Endodermal cell (in vitro differentiated cells): ENCODE measurements at regions not wholly inside any gene's neighbourhood (a gene's known extent, or its start where the extent isn't known, plus 50 kb on each side); places are given as distances from the start of the nearest gene placed in this dataset.

ENCODE experiments used
- DNase-seq: peaks from one replicate; pipeline ENCODE4 v3.0.0-alpha.2; 2017
- H3K27ac ChIP-seq: 2 replicates; pipeline ENCODE4 v1.5.1; 2013; ENCODE audit warnings: mild to moderate bottlenecking, low read depth, low read length, moderate library complexity
- H3K27me3 ChIP-seq: 2 replicates; pipeline ENCODE4 v1.6.1; 2013; ENCODE audit warnings: mild to moderate bottlenecking, low read length, moderate library complexity; ENCODE audit not compliant: insufficient read depth, control insufficient read depth, poor library complexity, severe bottlenecking
- H3K36me3 ChIP-seq: 2 replicates; pipeline ENCODE4 v1.7.0; 2013; ENCODE audit warnings: mild to moderate bottlenecking, low read length, moderate library complexity; ENCODE audit not compliant: control insufficient read depth, insufficient read depth
- H3K4me1 ChIP-seq: one replicate; pipeline ENCODE4 v1.7.0; 2013; ENCODE audit warnings: low read length; ENCODE audit not compliant: control insufficient read depth, insufficient read depth
- H3K4me3 ChIP-seq: 2 replicates; pipeline ENCODE4 v1.5.1; 2013; ENCODE audit warnings: mild to moderate bottlenecking, low read length, moderate library complexity
- H3K9ac ChIP-seq: 2 replicates; pipeline ENCODE4 v1.6.1; 2013; ENCODE audit warnings: mild to moderate bottlenecking, low read length, moderate library complexity; ENCODE audit not compliant: poor library complexity, severe bottlenecking; ENCODE audit errors: extremely low read depth
- H3K9me3 ChIP-seq: 2 replicates; pipeline ENCODE4 v1.6.1; 2013; ENCODE audit warnings: mild to moderate bottlenecking, low read length, moderate library complexity; ENCODE audit not compliant: control insufficient read depth
- H3K27ac Mint-ChIP-seq: 2 replicates; pipeline ENCODE4 v1.8.0; 2020; ENCODE audit warnings: mixed read lengths
- H3K27me3 Mint-ChIP-seq: 2 replicates; pipeline ENCODE4 v1.8.0; 2021; ENCODE audit warnings: mild to moderate bottlenecking, mixed read lengths; ENCODE audit not compliant: insufficient read depth
- H3K36me3 Mint-ChIP-seq: 2 replicates; pipeline ENCODE4 v1.8.0; 2020; ENCODE audit warnings: low read depth, mixed read lengths
- H3K4me1 Mint-ChIP-seq: 2 replicates; pipeline ENCODE4 v1.8.0; 2020; ENCODE audit warnings: mixed read lengths
- H3K4me3 Mint-ChIP-seq: 2 replicates; pipeline ENCODE4 v1.8.0; 2020; ENCODE audit warnings: mild to moderate bottlenecking, moderate library complexity, mixed read lengths
- H3K9me3 Mint-ChIP-seq: 2 replicates; pipeline ENCODE4 v1.8.0; 2020; ENCODE audit warnings: mild to moderate bottlenecking, mixed read lengths
- WGBS, 2 experiments: methylation state at CpG; one replicate each; pipeline versions ENCODE4 v1.1.5 to v1.1.7; 2013; ENCODE audit warnings: missing lambda C conversion rate in 2 of 2, mixed read lengths in 1 of 2; ENCODE audit not compliant: insufficient coverage in 1 of 2, insufficient read length in 1 of 2; 5-methylcytosine and 5-hydroxymethylcytosine counted together
- TF ChIP-seq, protein P1 (sequence below): fragments of 200-600 bp; sonication (generic); conservative IDR thresholded peaks from 2 replicates; pipeline ENCODE4 v1.5.0; 2021; ENCODE audit warnings: antibody characterized with exemption, mild to moderate bottlenecking

DNA sequence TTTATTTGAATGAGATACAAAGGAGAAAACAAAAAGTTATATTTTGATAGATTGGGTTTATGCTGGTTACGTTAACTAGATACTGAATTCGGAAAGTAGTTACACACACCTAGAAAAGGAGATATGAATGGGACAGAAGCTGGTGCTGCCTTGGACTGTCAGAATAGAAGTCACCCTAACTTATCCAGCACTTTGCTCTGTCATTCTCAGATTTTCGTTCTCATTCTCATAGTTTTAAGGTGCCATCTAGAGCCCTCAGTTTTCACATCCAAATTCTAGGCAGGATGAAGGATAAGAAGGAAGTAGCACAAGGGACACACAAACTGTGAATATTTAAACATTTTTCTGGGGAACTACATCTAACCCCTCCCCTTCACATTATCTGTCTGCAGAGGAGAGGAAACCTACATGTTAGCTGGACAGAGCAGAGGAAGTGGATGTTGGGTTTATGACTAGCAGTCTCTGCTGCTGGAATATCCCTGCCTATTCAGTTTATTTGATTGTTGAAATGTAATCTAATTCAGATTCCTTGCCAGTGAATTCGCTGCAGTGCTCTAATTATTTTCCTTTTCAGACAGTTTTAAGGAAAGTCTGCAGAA is 521.9 kb downstream of the FAT4 start:
- no peaks in the 10 kb centered on the region for H3K36me3 Mint-ChIP-seq
- no peaks in the 10 kb centered on the region for H3K9me3 ChIP-seq
- H3K4me1 Mint-ChIP-seq, result no peaks in the 10 kb centered on the region
- H3K4me3 Mint-ChIP-seq, result no peak overlapping the region
- no peak for DNase-seq
- no peak overlapping the region for H3K9ac ChIP-seq
- 91 to 100% methylated on average over 3 to 4 of the region's 4 CpGs for WGBS, 2 experiments
- no peaks in the 10 kb centered on the region for H3K9me3 Mint-ChIP-seq
- no peak overlapping the region for H3K4me3 ChIP-seq
- no peaks in the 10 kb centered on the region for H3K4me1 ChIP-seq
- no peaks in the 10 kb centered on the region for H3K27me3 Mint-ChIP-seq
- H3K27me3 ChIP-seq, result no peaks in the 10 kb centered on the region
- H3K27ac Mint-ChIP-seq, result no peak overlapping the region
- no peak overlapping the region for H3K27ac ChIP-seq
- no peaks in the 10 kb centered on the region for H3K36me3 ChIP-seq
- TF ChIP-seq, protein P1, sequence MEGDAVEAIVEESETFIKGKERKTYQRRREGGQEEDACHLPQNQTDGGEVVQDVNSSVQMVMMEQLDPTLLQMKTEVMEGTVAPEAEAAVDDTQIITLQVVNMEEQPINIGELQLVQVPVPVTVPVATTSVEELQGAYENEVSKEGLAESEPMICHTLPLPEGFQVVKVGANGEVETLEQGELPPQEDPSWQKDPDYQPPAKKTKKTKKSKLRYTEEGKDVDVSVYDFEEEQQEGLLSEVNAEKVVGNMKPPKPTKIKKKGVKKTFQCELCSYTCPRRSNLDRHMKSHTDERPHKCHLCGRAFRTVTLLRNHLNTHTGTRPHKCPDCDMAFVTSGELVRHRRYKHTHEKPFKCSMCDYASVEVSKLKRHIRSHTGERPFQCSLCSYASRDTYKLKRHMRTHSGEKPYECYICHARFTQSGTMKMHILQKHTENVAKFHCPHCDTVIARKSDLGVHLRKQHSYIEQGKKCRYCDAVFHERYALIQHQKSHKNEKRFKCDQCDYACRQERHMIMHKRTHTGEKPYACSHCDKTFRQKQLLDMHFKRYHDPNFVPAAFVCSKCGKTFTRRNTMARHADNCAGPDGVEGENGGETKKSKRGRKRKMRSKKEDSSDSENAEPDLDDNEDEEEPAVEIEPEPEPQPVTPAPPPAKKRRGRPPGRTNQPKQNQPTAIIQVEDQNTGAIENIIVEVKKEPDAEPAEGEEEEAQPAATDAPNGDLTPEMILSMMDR, result no peak

DNA sequence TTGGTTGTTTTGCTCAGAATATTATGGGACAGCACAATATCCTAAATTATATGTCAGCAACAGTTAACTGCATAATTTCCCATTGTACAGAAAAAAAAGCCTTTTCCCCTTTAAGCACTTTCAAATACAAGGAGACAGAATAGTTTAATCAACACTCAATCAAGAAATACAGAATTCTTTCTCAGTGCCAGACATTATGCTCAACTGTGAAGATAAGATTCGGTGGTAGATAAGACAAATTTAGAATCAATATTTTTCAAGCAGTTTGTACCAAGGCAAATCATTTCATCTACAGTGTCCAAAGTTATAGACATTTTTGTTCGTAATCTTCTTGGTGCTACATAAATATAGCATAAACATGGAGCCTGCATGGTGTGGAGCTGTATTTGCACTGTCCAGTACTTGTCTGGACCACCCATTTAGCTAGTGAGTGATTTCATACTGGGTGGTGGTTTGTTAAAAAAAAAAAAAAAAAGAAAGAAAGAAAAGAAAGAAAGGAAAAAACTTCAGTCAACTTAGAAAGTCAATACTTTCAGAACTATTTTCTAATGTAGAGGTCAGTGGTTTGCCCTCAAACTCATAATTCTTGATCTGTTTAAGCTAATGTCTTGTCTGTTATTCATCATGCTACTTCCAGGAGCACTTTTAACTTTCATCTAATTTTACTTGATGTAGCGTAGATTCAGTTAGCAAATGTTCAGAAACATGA is 522.9 kb downstream of the FAT4 start:
- Mint-ChIP-seq H3K9me3 (no peaks in the 10 kb centered on the region), H3K4me3 (no peak overlapping the region), H3K36me3 (no peaks in the 10 kb centered on the region), H3K4me1 (no peaks in the 10 kb centered on the region), H3K27ac (no peak overlapping the region), H3K27me3 (no peaks in the 10 kb centered on the region)
- Histone ChIP-seq H3K27me3 (no peaks in the 10 kb centered on the region), H3K36me3 (no peaks in the 10 kb centered on the region), H3K4me3 (no peak overlapping the region), H3K9ac (no peak overlapping the region), H3K27ac (no peak overlapping the region), H3K4me1 (no peaks in the 10 kb centered on the region), H3K9me3 (no peaks in the 10 kb centered on the region)
- DNase-seq, result no peak
- TF ChIP-seq, protein P1, result no peak
- 94% methylated on average over 3 of the region's 3 CpGs; no CpG with 5 or more reads in 1 of the 2 experiments for WGBS, 2 experiments

DNA sequence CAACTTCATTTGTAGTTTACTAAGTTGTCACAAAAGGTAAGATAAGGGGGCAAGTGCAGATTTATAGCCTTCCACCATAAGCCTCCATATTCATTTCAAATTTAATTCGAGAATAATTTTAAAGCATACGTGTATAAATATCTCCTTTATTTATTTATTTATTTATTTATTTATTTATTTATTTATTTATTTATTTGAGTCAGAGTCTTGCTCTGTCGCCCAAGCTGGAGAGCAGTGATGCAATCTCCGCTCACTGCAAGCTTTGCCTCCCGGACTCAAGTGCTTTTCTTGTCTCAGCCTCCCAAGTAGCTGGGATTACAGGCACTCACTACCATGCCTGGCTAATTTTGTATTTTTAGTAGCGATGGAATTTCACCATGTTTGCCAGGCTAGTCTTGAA is 523.4 kb downstream of the FAT4 start:
- no peak for DNase-seq
- no peaks in the 10 kb centered on the region for H3K36me3 Mint-ChIP-seq
- WGBS, 2 experiments, result 91 to 95% methylated on average over 4 of the region's 6 CpGs
- Histone ChIP-seq H3K27ac (no peak overlapping the region), H3K4me3 (no peak overlapping the region), H3K9me3 (no peaks in the 10 kb centered on the region), H3K27me3 (no peaks in the 10 kb centered on the region), H3K4me1 (no peaks in the 10 kb centered on the region), H3K9ac (no peak overlapping the region), H3K36me3 (no peaks in the 10 kb centered on the region)
- no peaks in the 10 kb centered on the region for H3K9me3 Mint-ChIP-seq
- H3K4me3 Mint-ChIP-seq, result no peak overlapping the region
- H3K4me1 Mint-ChIP-seq, result no peaks in the 10 kb centered on the region
- TF ChIP-seq, protein P1, result no peak
- no peak overlapping the region for H3K27ac Mint-ChIP-seq
- H3K27me3 Mint-ChIP-seq, result no peaks in the 10 kb centered on the region
